Activated T-cell treated with anti-CD3 and anti-CD28 coated beads for 48 hours (primary cell): ENCODE measurements at regions not wholly inside any gene's neighbourhood (a gene's known extent, or its start where the extent isn't known, plus 50 kb on each side); places are given as distances from the start of the nearest gene placed in this dataset.

ENCODE experiments used
- DNase-seq: peaks from one replicate; pipeline ENCODE4 v3.0.0-alpha.2; 2020; ENCODE audit warnings: low read depth

- DNase-seq: no peak
Measured at GRCh38 chr1:114314098-114314497, 160.4 kb upstream of the SYT6 start.

- no peak for DNase-seq
Measured at GRCh38 chr1:114310695-114311271, 157.1 kb upstream of the SYT6 start.

- DNase-seq: no peak
Measured at GRCh38 chr1:114302821-114303220, 149.2 kb upstream of the SYT6 start.

GRCh38 chr1:114299331-114299975, 145.8 kb upstream of the SYT6 start:
- no peak for DNase-seq

GRCh38 chr1:114298008-114298407, 144.3 kb upstream of the SYT6 start:
- DNase-seq: no peak

- no peak for DNase-seq
Measured at GRCh38 chr1:114296413-114296812, 142.7 kb upstream of the SYT6 start.

- no peak for DNase-seq
Measured at GRCh38 chr1:114295321-114295720, 141.7 kb upstream of the SYT6 start.

GRCh38 chr1:114292835-114293234, 139.2 kb upstream of the SYT6 start:
- no peak for DNase-seq

- no peak for DNase-seq
Measured at GRCh38 chr1:114292194-114292593, 138.5 kb upstream of the SYT6 start.

- no peak for DNase-seq
Measured at GRCh38 chr1:114290776-114291175, 137.1 kb upstream of the SYT6 start.

GRCh38 chr1:114290341-114290740, 136.7 kb upstream of the SYT6 start:
- no peak for DNase-seq

- DNase-seq: no peak
Measured at GRCh38 chr1:114289824-114290223, 136.2 kb upstream of the SYT6 start.

GRCh38 chr1:114289306-114289705, 135.6 kb upstream of the SYT6 start:
- DNase-seq: no peak

GRCh38 chr1:114286960-114287359, 133.3 kb upstream of the SYT6 start:
- no peak for DNase-seq

GRCh38 chr1:114286179-114286578, 132.5 kb upstream of the SYT6 start:
- DNase-seq: no peak

- peak; percentile 69 for DNase-seq
Measured at GRCh38 chr1:114282751-114283403, 129.2 kb upstream of the SYT6 start.

- no peak for DNase-seq
Measured at GRCh38 chr1:114278911-114279310, 125.2 kb upstream of the SYT6 start.

- DNase-seq: no peak
Measured at GRCh38 chr1:114278430-114278829, 124.8 kb upstream of the SYT6 start.

GRCh38 chr1:114274621-114275317, 121.1 kb upstream of the SYT6 start:
- DNase-seq: no peak

- no peak for DNase-seq
Measured at GRCh38 chr1:114272593-114272992, 118.9 kb upstream of the SYT6 start.

- no peak for DNase-seq
Measured at GRCh38 chr1:114270718-114271117, 117.0 kb upstream of the SYT6 start.

GRCh38 chr1:114270282-114270681, 116.6 kb upstream of the SYT6 start:
- no peak for DNase-seq

GRCh38 chr1:114269539-114269938, 115.9 kb upstream of the SYT6 start:
- DNase-seq: no peak
